BLaER1 treated with 17β-estradiol and CSF1 and Interleukin-3, amounts not matched to agents 10 nM and 100 nM (cell line): ENCODE measurements at regions not wholly inside any gene's neighbourhood (a gene's known extent, or its start where the extent isn't known, plus 50 kb on each side); places are given as distances from the start of the nearest gene placed in this dataset.
"Not testable (repeated sequence)": the region's sequence is repeated elsewhere in the genome, so short reads cannot be mapped to it uniquely, and the experiment has no call there.

ENCODE experiments used
- H3K27ac ChIP-seq, 11 experiments: shearing (Covaris generic); formaldehyde crosslinking; 2 replicates each; pipeline ENCODE4 v1.8.1; 2022
- H3K27me3 ChIP-seq, 11 experiments: shearing (Covaris generic); formaldehyde crosslinking; 2 replicates each; pipeline ENCODE4 v1.8.1; 2022
- H3K36me3 ChIP-seq, 11 experiments: shearing (Covaris generic); formaldehyde crosslinking; 2 replicates each; pipeline ENCODE4 v1.8.1; 2022
- H3K4me1 ChIP-seq, 10 experiments: shearing (Covaris generic); formaldehyde crosslinking; 2 replicates each; pipeline ENCODE4 v1.8.1; 2022
- H3K4me2 ChIP-seq, 11 experiments: shearing (Covaris generic); formaldehyde crosslinking; 2 replicates each; pipeline ENCODE4 v1.8.1; 2022
- H3K4me3 ChIP-seq, 10 experiments: shearing (Covaris generic); formaldehyde crosslinking; 2 replicates each; pipeline ENCODE4 v1.8.1; 2022
- H3K9ac ChIP-seq, 11 experiments: shearing (Covaris generic); formaldehyde crosslinking; 2 replicates each; pipeline ENCODE4 v1.8.1; 2022
- H3K9me3 ChIP-seq, 11 experiments: shearing (Covaris generic); formaldehyde crosslinking; replicated peaks in 1 of 11; 2 replicates each; pipeline ENCODE4 v1.8.1; 2022
- H4K20me1 ChIP-seq, 11 experiments: shearing (Covaris generic); formaldehyde crosslinking; 2 replicates each; pipeline ENCODE4 v1.8.1; 2022
- Cebpa-rat ChIP-seq, 11 experiments: shearing (Covaris generic); IDR thresholded peaks; 2 replicates each; pipeline ENCODE4 v1.8.1; 2022

- peaks cover 0 to 20% (median 11%) of the 10 kb centered on the region in 11 experiments; a peak in 15 of 22 replicates for H4K20me1 ChIP-seq
- H3K9me3 ChIP-seq, result no peaks in the 10 kb centered on the region
- peak overlapping the region; percentile 66 to 99 (median 92) for H3K4me2 ChIP-seq
- H3K27me3 ChIP-seq, result peaks cover 34 to 51% (median 44%) of the 10 kb centered on the region in 11 experiments
- H3K9ac ChIP-seq, result peak overlapping the region in 10 of 11 experiments; percentile 44 to 82 (median 58); a peak in 20 of 22 replicates
- H3K4me1 ChIP-seq, result peaks cover 0 to 11% (median 8%) of the 10 kb centered on the region in 10 experiments; a peak in 12 of 20 replicates
- TF ChIP-seq Cebpa-rat (IDR thresholded peaks at IDR 0.05), result no peak
- H3K4me3 ChIP-seq, result peak overlapping the region; percentile 54 to 70 (median 62)
- 0 out of 22 replicates have a peak overlapping the region, but pooled peaks of 1 of the 11 experiments have one; percentile 3 for H3K27ac ChIP-seq
- no peaks in the 10 kb centered on the region for H3K36me3 ChIP-seq
These were observed 135.9 kb downstream of the ZNF92 start for GRCh38 chr7:65509368-65510186.

GRCh38 chr7:65510187-65510538 lies 136.5 kb downstream of the ZNF92 start:
- H3K4me1 ChIP-seq, result peaks cover 0 to 11% (median 8%) of the 10 kb centered on the region in 10 experiments; a peak in 12 of 20 replicates
- H4K20me1 ChIP-seq, result peaks cover 0 to 20% (median 11%) of the 10 kb centered on the region in 11 experiments; a peak in 15 of 22 replicates
- H3K9ac ChIP-seq, result peak overlapping the region in 2 of 11 experiments; percentile 67 to 75; a peak in 4 of 22 replicates
- H3K27me3 ChIP-seq, result peaks cover 34 to 53% (median 47%) of the 10 kb centered on the region in 11 experiments
- not testable (repeated sequence) for H3K36me3 ChIP-seq, H3K27ac ChIP-seq, H3K9me3 ChIP-seq
- peak overlapping the region in 6 of 10 experiments; percentile 54 to 70 (median 68); a peak in 12 of 20 replicates for H3K4me3 ChIP-seq
- H3K4me2 ChIP-seq, result peak overlapping the region in 10 of 11 experiments; percentile 66 to 99 (median 92); a peak in 16 of 22 replicates

GRCh38 chr7:65519751-65520150 lies 146.1 kb downstream of the ZNF92 start:
- H3K4me3 ChIP-seq, H3K27me3 ChIP-seq, H3K4me2 ChIP-seq, H3K9me3 ChIP-seq, H4K20me1 ChIP-seq, H3K27ac ChIP-seq, H3K9ac ChIP-seq, H3K36me3 ChIP-seq, H3K4me1 ChIP-seq: not testable (repeated sequence)

GRCh38 chr7:65545465-65546161 lies 172.0 kb downstream of the ZNF92 start:
- not testable (repeated sequence) for H3K4me2 ChIP-seq, H3K4me3 ChIP-seq, H3K4me1 ChIP-seq, H3K36me3 ChIP-seq, H3K27me3 ChIP-seq, H3K9ac ChIP-seq, H3K27ac ChIP-seq, H3K9me3 ChIP-seq, H4K20me1 ChIP-seq

- not testable (repeated sequence) for H3K27me3 ChIP-seq, H3K4me1 ChIP-seq, H3K4me3 ChIP-seq, H4K20me1 ChIP-seq, H3K4me2 ChIP-seq, H3K9ac ChIP-seq, H3K9me3 ChIP-seq, H3K27ac ChIP-seq, H3K36me3 ChIP-seq
These were observed 176.2 kb downstream of the ZNF92 start for GRCh38 chr7:65549589-65550443.

DNA sequence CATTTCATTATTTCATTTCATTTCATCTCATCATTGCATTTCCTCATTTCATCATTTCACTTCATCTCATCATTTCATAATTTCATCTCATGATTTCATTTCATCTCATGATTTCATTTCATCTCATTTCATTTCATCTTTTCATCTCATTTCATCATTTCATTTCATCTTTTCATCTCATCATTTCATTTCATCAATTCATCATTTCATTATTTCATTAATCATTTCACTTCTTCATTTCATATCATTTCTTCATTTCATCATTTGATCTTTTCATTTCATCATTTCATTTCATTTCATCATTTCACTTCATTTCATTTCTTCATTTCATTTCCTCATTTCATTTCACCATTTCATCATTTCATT lies 176.8 kb downstream of the ZNF92 start:
- H3K9me3 ChIP-seq, H3K36me3 ChIP-seq, H3K27ac ChIP-seq, H3K4me3 ChIP-seq, H4K20me1 ChIP-seq, H3K4me1 ChIP-seq, H3K4me2 ChIP-seq, H3K9ac ChIP-seq, H3K27me3 ChIP-seq: not testable (repeated sequence)

- H4K20me1 ChIP-seq, H3K9ac ChIP-seq, H3K27me3 ChIP-seq, H3K9me3 ChIP-seq, H3K27ac ChIP-seq, H3K4me2 ChIP-seq, H3K36me3 ChIP-seq, H3K4me1 ChIP-seq, H3K4me3 ChIP-seq: not testable (repeated sequence)
These were observed 177.4 kb downstream of the ZNF92 start for GRCh38 chr7:65551042-65551441.

DNA sequence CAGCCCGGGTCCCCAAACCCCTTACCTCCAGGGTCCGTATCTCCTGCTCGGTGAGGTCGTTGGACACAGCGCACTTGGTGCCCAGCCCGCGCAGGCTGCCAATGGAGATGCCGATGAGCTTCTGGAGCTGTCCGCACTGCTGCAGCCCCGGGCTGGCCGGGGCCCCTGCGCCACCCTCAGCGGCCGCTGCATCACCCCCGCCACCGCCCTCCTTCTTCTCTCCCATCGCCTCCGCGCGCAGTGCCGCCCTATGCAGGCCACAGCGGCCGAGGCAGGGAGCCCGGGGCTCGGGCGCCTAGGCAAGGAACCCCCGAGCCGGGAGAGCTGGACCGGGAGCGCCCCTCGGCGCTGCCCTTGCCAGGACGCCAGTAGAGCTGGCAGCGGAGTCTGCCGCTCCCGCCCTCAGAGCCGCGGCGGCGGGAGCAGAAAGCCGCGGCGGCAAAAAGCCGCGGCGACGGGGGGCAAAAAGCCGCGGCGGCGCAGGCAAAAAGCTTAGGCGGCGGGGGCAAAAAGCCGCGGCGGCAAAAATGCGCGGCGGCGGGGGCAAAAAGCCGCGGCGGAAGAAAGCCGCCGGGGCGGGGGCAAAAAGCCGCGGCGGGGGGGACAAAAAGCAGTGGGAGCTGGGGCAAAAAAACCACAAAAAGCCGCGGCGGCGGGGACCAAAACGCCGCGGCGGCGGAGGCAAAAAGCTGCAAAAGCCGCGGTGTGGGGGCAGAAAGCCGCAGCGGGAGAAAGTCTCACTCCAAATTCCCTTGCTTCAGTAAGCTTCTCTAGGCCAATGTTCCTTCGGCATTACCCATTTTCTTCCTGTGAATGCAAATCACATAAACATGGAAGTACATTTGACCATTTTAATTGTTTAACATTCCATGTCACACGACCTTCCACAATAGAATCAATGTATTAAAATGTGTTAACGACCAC lies 181.2 kb downstream of the ZNF92 start:
- not testable (repeated sequence) for H3K36me3 ChIP-seq, H4K20me1 ChIP-seq, H3K4me1 ChIP-seq, H3K4me2 ChIP-seq, H3K27me3 ChIP-seq, H3K27ac ChIP-seq, H3K9ac ChIP-seq, H3K9me3 ChIP-seq, H3K4me3 ChIP-seq

- H3K4me1 ChIP-seq, H3K9ac ChIP-seq, H3K4me2 ChIP-seq, H3K36me3 ChIP-seq, H3K27me3 ChIP-seq, H3K9me3 ChIP-seq, H4K20me1 ChIP-seq, H3K4me3 ChIP-seq, H3K27ac ChIP-seq: not testable (repeated sequence)
These were observed 184.9 kb downstream of the ZNF92 start for GRCh38 chr7:65558584-65558983.

GRCh38 chr7:65561786-65562372 lies 188.2 kb downstream of the ZNF92 start:
- not testable (repeated sequence) for H3K4me1 ChIP-seq, H4K20me1 ChIP-seq, H3K4me3 ChIP-seq, H3K27me3 ChIP-seq, H3K36me3 ChIP-seq, H3K27ac ChIP-seq, H3K4me2 ChIP-seq, H3K9ac ChIP-seq, H3K9me3 ChIP-seq

DNA sequence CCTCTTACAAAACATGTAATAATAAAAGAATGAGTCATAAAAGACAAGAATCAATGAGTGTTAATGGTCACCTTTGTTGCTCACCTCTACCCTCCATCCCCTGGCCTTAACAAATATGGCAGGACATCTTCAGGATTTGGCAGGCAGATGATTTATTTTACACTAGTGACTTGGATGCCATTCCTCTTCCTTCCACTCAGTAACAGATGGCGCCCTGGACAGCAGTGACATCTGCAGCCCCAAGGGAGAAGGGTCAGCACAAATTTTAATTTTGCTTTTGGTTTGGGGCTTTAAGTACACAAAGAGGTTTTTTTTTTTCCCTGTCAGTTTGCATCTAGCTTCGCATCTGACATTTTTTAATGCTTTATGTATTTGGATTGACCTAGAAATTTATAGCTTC lies 188.9 kb downstream of the ZNF92 start:
- H3K4me3 ChIP-seq, H3K27me3 ChIP-seq, H3K9me3 ChIP-seq, H3K9ac ChIP-seq, H3K36me3 ChIP-seq, H3K27ac ChIP-seq, H3K4me1 ChIP-seq, H4K20me1 ChIP-seq, H3K4me2 ChIP-seq: not testable (repeated sequence)

GRCh38 chr7:65563333-65563732 lies 189.7 kb downstream of the ZNF92 start:
- H3K27ac ChIP-seq, H3K36me3 ChIP-seq, H3K9ac ChIP-seq, H4K20me1 ChIP-seq, H3K4me1 ChIP-seq, H3K4me3 ChIP-seq, H3K4me2 ChIP-seq, H3K27me3 ChIP-seq, H3K9me3 ChIP-seq: not testable (repeated sequence)
